HG02588 (cell line): ENCODE measurements at regions not wholly inside any gene's neighbourhood (a gene's known extent, or its start where the extent isn't known, plus 50 kb on each side); places are given as distances from the start of the nearest gene placed in this dataset.
"Not testable (repeated sequence)": the region's sequence is repeated elsewhere in the genome, so short reads cannot be mapped to it uniquely, and the experiment has no call there.

Experiments used
- ATAC-seq: cut with Tn5 transposase; IDR thresholded peaks from one replicate; pipeline ENCODE4 v1.9.1; 2021; ENCODE audit warnings: mild to moderate bottlenecking, moderate library complexity; ENCODE audit not compliant: unreplicated experiment

- ATAC-seq = no peak
Observed at GRCh38 chr5:93359296-93359959, 221.6 kb downstream of the NR2F1-AS1 start.

- ATAC-seq = no peak
Observed at GRCh38 chr5:93358176-93358575, 222.8 kb downstream of the NR2F1-AS1 start.

- ATAC-seq = no peak
Observed at GRCh38 chr5:93357686-93358085, 223.3 kb downstream of the NR2F1-AS1 start.

- no peak for ATAC-seq
Observed at GRCh38 chr5:93355691-93356090, 225.3 kb downstream of the NR2F1-AS1 start.

GRCh38 chr5:93352186-93352585, 228.8 kb downstream of the NR2F1-AS1 start:
- ATAC-seq = no peak

GRCh38 chr5:93349613-93350012, 231.4 kb downstream of the NR2F1-AS1 start:
- no peak for ATAC-seq

GRCh38 chr5:93348231-93348630, 232.8 kb downstream of the NR2F1-AS1 start:
- ATAC-seq = no peak

GRCh38 chr5:93346850-93347249, 234.2 kb downstream of the NR2F1-AS1 start:
- not testable (repeated sequence) for ATAC-seq

GRCh38 chr5:93346301-93346700, 234.7 kb downstream of the NR2F1-AS1 start:
- no peak for ATAC-seq

- ATAC-seq = no peak
Observed at GRCh38 chr5:93343570-93343969, 237.4 kb downstream of the NR2F1-AS1 start.

GRCh38 chr5:93342563-93343061, 238.4 kb downstream of the NR2F1-AS1 start:
- no peak for ATAC-seq

GRCh38 chr5:93340881-93341280, 240.1 kb downstream of the NR2F1-AS1 start:
- no peak for ATAC-seq

GRCh38 chr5:93337138-93337537, 243.9 kb downstream of the NR2F1-AS1 start:
- no peak for ATAC-seq

GRCh38 chr5:93336330-93337110, 244.5 kb downstream of the NR2F1-AS1 start:
- no peak for ATAC-seq

- ATAC-seq = no peak
Observed at GRCh38 chr5:93331863-93332262, 249.2 kb downstream of the NR2F1-AS1 start.

- no peak for ATAC-seq
Observed at GRCh38 chr5:93331241-93331640, 249.8 kb downstream of the NR2F1-AS1 start.

- ATAC-seq = no peak
Observed at GRCh38 chr5:93330506-93330905, 250.5 kb downstream of the NR2F1-AS1 start.

GRCh38 chr5:93329756-93330155, 251.3 kb downstream of the NR2F1-AS1 start:
- ATAC-seq = no peak

- no peak for ATAC-seq
Observed at GRCh38 chr5:93328833-93329232, 252.2 kb downstream of the NR2F1-AS1 start.

- ATAC-seq = no peak
Observed at GRCh38 chr5:93327605-93328004, 253.4 kb downstream of the NR2F1-AS1 start.

GRCh38 chr5:93325946-93326345, 255.1 kb downstream of the NR2F1-AS1 start:
- no peak for ATAC-seq
